Mesendoderm (in vitro differentiated cells): ENCODE measurements at regions not wholly inside any gene's neighbourhood (a gene's known extent, or its start where the extent isn't known, plus 50 kb on each side); places are given as distances from the start of the nearest gene placed in this dataset.

Experiments
- DNase-seq: peaks from one replicate; pipeline ENCODE4 v3.0.0; 2013
- H2AK5ac ChIP-seq: 2 replicates; pipeline ENCODE4 v1.6.1; 2013; ENCODE audit warnings: low read length, inconsistent platforms
- H2BK120ac ChIP-seq: 2 replicates; pipeline ENCODE4 v1.6.1; 2013; ENCODE audit warnings: low read depth, mild to moderate bottlenecking, low read length, moderate library complexity, mixed read lengths
- H2BK15ac ChIP-seq: replicated peaks from 2 replicates; pipeline ENCODE4 v1.6.1; 2013; ENCODE audit warnings: low read depth, mild to moderate bottlenecking, moderate library complexity
- H2BK5ac ChIP-seq: 2 replicates; pipeline ENCODE4 v1.6.1; 2013; ENCODE audit warnings: low read length, inconsistent platforms
- H3K18ac ChIP-seq: 2 replicates; pipeline ENCODE4 v1.6.1; 2013; ENCODE audit warnings: mild to moderate bottlenecking, low read length, mixed read lengths
- H3K23ac ChIP-seq: one replicate; pipeline ENCODE4 v1.6.1; 2013; ENCODE audit warnings: low read length
- H3K27ac ChIP-seq: 2 replicates; pipeline ENCODE4 v1.5.1; 2013; ENCODE audit warnings: low read depth, mild to moderate bottlenecking, inconsistent platforms, low read length, moderate library complexity
- H3K27me3 ChIP-seq: 2 replicates; pipeline ENCODE4 v1.6.1; 2013; ENCODE audit warnings: low read length, control low read depth, mild to moderate bottlenecking, inconsistent platforms; ENCODE audit not compliant: insufficient read depth, poor library complexity
- H3K36me3 ChIP-seq: 2 replicates; pipeline ENCODE4 v1.6.1; 2013; ENCODE audit warnings: low read length, inconsistent platforms; ENCODE audit not compliant: control insufficient read depth, insufficient read depth
- H3K4ac ChIP-seq: one replicate; pipeline ENCODE4 v1.6.1; 2013; ENCODE audit warnings: low read depth, mild to moderate bottlenecking, low read length, moderate library complexity
- H3K4me1 ChIP-seq: 2 replicates; pipeline ENCODE4 v1.6.1; 2013; ENCODE audit warnings: low read depth, low read length, inconsistent platforms; ENCODE audit not compliant: control insufficient read depth
- H3K4me2 ChIP-seq: 2 replicates; pipeline ENCODE4 v1.6.1; 2013; ENCODE audit warnings: low read length
- H3K4me3 ChIP-seq: 2 replicates; pipeline ENCODE4 v1.5.1; 2013; ENCODE audit warnings: mild to moderate bottlenecking, low read length
- H3K56ac ChIP-seq: one replicate; pipeline ENCODE4 v1.6.1; 2013; ENCODE audit warnings: low read length
- H3K79me1 ChIP-seq: 2 replicates; pipeline ENCODE4 v1.6.1; 2013; ENCODE audit warnings: low read length, inconsistent platforms
- H3K79me2 ChIP-seq: 2 replicates; pipeline ENCODE4 v1.6.1; 2013; ENCODE audit warnings: mild to moderate bottlenecking, low read length; ENCODE audit not compliant: control insufficient read depth, insufficient read depth
- H3K9ac ChIP-seq: 2 replicates; pipeline ENCODE4 v1.6.1; 2013; ENCODE audit warnings: low read length, inconsistent platforms
- H4K5ac ChIP-seq: one replicate; pipeline ENCODE4 v1.6.1; 2013; ENCODE audit warnings: low read length
- H4K8ac ChIP-seq: one replicate; pipeline ENCODE4 v1.6.1; 2013; ENCODE audit warnings: low read depth, mild to moderate bottlenecking, control low read depth, low read length, moderate library complexity
- WGBS: extraction: QIAGEN DNeasy Blood & Tissue Kit; methylation state at CpG from one replicate; pipeline ENCODE4 v1.1.7; 2013; ENCODE audit warnings: low lambda C conversion rate, missing lambda C conversion rate; ENCODE audit not compliant: insufficient coverage; ENCODE audit errors: extremely low coverage; 5-methylcytosine and 5-hydroxymethylcytosine counted together

DNA sequence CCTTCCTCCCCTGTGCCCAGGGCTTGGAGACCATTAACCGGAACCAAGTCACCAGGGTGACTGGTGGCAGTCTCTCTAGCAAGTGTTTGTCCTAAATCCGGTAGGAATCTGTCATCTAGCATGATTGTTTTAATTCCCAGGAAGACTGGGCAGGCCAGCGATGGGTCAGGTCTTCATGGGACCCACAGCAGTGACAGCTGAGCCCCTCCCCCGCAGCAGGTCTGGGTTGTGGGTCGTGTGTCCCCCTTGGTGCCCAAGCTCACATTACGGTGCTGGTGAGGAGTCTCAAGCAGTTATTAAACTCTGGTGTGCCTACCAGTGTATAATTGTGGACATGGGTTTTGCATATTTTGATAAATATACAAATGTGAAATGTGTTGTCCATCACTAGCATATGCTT lies 466.5 kb downstream of the MATN1 start:
- H2BK15ac ChIP-seq: no peak overlapping the region
- no peak overlapping the region for H3K4me3 ChIP-seq
- no CpG with 5 or more reads among the region's 6 CpGs for WGBS
- no peaks in the 10 kb centered on the region for H3K79me1 ChIP-seq
- H3K23ac ChIP-seq: no peak overlapping the region
- no peak overlapping the region for H4K8ac ChIP-seq
- DNase-seq: no peak
- H3K27ac ChIP-seq: no peak overlapping the region
- no peak overlapping the region for H2BK120ac ChIP-seq
- no peak overlapping the region for H2BK5ac ChIP-seq
- no peak overlapping the region for H2AK5ac ChIP-seq
- H3K4me1 ChIP-seq: no peaks in the 10 kb centered on the region
- no peak overlapping the region for H4K5ac ChIP-seq
- H3K36me3 ChIP-seq: no peaks in the 10 kb centered on the region
- H3K27me3 ChIP-seq: no peaks in the 10 kb centered on the region
- no peak overlapping the region for H3K56ac ChIP-seq
- no peak overlapping the region for H3K18ac ChIP-seq
- H3K79me2 ChIP-seq: no peaks in the 10 kb centered on the region
- no peak overlapping the region for H3K9ac ChIP-seq
- H3K4ac ChIP-seq: no peak overlapping the region
- no peak overlapping the region for H3K4me2 ChIP-seq

- H4K8ac ChIP-seq: no peak overlapping the region
- no peak overlapping the region for H2BK120ac ChIP-seq
- H3K79me1 ChIP-seq: no peaks in the 10 kb centered on the region
- H3K18ac ChIP-seq: no peak overlapping the region
- H3K4ac ChIP-seq: no peak overlapping the region
- no peak overlapping the region for H3K23ac ChIP-seq
- no peak overlapping the region for H3K9ac ChIP-seq
- no peak overlapping the region for H2AK5ac ChIP-seq
- H3K56ac ChIP-seq: no peak overlapping the region
- H4K5ac ChIP-seq: no peak overlapping the region
- H3K4me2 ChIP-seq: no peak overlapping the region
- no peak for DNase-seq
- H3K27me3 ChIP-seq: no peaks in the 10 kb centered on the region
- no peaks in the 10 kb centered on the region for H3K79me2 ChIP-seq
- H3K4me3 ChIP-seq: no peak overlapping the region
- no CpG with 5 or more reads among the region's 5 CpGs for WGBS
- H3K27ac ChIP-seq: no peak overlapping the region
- no peak overlapping the region for H2BK15ac ChIP-seq
- H3K4me1 ChIP-seq: no peaks in the 10 kb centered on the region
- H3K36me3 ChIP-seq: no peaks in the 10 kb centered on the region
- no peak overlapping the region for H2BK5ac ChIP-seq
Measured at GRCh38 chr1:30255111-30255724, 468.2 kb downstream of the MATN1 start.

DNA sequence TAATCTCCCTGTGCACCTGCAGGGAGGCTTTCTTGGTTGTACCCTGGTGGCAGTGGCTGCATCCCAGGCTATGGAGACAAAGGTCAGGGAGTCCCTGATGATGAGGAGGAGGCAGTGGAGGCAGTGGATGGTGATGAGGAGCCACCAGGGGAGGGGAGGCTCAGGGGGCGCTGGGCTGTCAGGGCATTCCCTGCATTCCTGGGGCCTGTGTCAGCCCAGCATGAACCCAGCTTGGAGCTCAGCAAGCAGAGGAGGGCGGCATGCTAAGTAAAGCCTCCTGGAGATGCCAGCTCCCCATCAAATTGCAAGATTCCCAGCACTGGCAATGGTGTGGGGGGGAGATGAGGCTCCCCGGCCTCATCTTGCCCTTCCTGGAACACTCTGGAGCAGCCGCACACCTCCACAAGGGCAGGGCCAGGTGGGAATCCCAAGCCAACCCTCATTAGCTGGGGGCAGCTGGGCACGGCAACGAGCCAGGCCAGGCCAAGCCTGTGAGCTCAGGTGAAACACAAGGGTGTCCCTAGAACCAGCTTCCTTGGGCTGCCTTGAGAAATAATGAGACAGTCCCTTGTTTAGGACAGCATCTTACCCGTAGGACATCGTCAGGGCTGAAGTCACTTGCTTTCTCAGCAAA lies 469.5 kb downstream of the MATN1 start:
- no peak overlapping the region for H3K27ac ChIP-seq
- no peak overlapping the region for H3K4me3 ChIP-seq
- H3K56ac ChIP-seq: no peak overlapping the region
- no peak overlapping the region for H3K23ac ChIP-seq
- no peak overlapping the region for H2BK5ac ChIP-seq
- H3K27me3 ChIP-seq: no peaks in the 10 kb centered on the region
- no peak overlapping the region for H3K4ac ChIP-seq
- no peaks in the 10 kb centered on the region for H3K4me1 ChIP-seq
- H2AK5ac ChIP-seq: no peak overlapping the region
- no peak overlapping the region for H2BK120ac ChIP-seq
- H4K5ac ChIP-seq: no peak overlapping the region
- peak; percentile 74 for DNase-seq
- no peaks in the 10 kb centered on the region for H3K36me3 ChIP-seq
- H3K79me1 ChIP-seq: no peaks in the 10 kb centered on the region
- H3K9ac ChIP-seq: no peak overlapping the region
- H3K79me2 ChIP-seq: no peaks in the 10 kb centered on the region
- no peak overlapping the region for H4K8ac ChIP-seq
- no peak overlapping the region for H3K4me2 ChIP-seq
- H3K18ac ChIP-seq: no peak overlapping the region
- H2BK15ac ChIP-seq: no peak overlapping the region
- WGBS: no CpG with 5 or more reads among the region's 8 CpGs

DNA sequence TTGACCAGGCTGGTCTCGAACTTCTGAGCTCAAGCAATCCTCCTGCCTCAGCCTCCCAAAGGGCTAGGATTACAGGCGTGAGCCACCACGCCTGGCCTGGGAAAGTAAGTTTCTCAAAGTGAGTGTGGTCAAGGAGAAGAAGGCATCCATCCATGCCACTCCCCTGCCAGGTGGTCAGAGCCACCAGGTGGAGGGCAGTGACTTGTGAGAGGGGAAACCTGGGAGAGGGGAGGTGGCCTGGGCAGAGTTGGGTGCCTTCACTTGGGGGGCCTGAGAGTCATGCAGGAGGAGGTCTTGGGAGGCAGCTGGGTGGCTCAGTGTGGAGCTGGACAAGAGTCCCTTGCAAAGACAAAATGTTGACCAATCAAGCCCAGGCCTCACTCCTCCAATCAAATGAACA lies 470.0 kb downstream of the MATN1 start:
- H3K4me3 ChIP-seq: no peak overlapping the region
- no peak overlapping the region for H3K23ac ChIP-seq
- H3K18ac ChIP-seq: no peak overlapping the region
- no peak for DNase-seq
- H3K79me1 ChIP-seq: no peaks in the 10 kb centered on the region
- no peaks in the 10 kb centered on the region for H3K27me3 ChIP-seq
- no peak overlapping the region for H3K4ac ChIP-seq
- no peak overlapping the region for H2AK5ac ChIP-seq
- H2BK15ac ChIP-seq: no peak overlapping the region
- H3K79me2 ChIP-seq: no peaks in the 10 kb centered on the region
- WGBS: no CpG with 5 or more reads among the region's 3 CpGs
- H2BK120ac ChIP-seq: no peak overlapping the region
- H3K4me2 ChIP-seq: no peak overlapping the region
- no peaks in the 10 kb centered on the region for H3K36me3 ChIP-seq
- H3K56ac ChIP-seq: no peak overlapping the region
- H4K8ac ChIP-seq: no peak overlapping the region
- no peak overlapping the region for H2BK5ac ChIP-seq
- no peaks in the 10 kb centered on the region for H3K4me1 ChIP-seq
- no peak overlapping the region for H3K9ac ChIP-seq
- H3K27ac ChIP-seq: no peak overlapping the region
- H4K5ac ChIP-seq: no peak overlapping the region

DNA sequence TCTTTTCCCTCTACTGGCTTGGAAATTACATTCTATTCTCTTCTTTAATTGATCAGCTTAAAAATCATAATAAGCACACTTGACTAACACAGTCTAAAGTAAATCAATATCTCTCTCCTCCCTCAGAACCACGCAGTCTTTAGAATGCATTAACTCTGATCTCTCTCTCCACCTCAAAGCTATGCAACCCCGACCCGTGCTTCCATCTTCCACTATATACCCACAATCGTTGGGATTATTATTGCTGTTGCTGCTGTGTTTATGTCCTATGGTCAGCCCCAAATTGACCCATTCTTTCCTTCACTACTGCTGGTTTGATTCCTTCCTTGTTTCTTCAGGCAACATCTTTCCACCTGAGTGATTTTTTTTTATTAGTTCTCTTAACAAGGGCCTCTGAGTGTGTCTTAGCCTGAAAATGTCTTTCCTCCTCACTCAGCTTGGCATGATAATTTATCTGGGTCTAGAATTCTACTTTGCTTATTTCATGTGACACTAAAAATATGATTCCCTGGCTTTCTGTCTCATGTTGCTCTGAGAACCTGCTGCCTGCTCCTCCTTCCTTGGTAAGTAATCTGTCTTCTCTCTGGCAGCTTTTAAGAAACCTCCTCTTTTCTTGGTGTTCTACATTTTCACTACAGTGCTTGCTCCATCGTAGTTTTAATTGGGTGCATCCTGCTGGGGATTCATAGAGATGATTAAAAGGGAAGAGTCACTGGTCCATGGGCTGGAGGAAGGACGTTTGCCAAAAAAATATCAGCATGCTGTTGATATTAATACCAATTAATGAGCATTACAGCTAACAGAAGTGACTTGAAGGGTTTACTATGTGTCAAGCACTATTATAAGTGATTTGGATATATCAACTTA lies 472.2 kb downstream of the MATN1 start:
- H3K79me1 ChIP-seq: no peaks in the 10 kb centered on the region
- no peak overlapping the region for H2BK5ac ChIP-seq
- H2BK15ac ChIP-seq: no peak overlapping the region
- no peak overlapping the region for H4K5ac ChIP-seq
- H3K9ac ChIP-seq: no peak overlapping the region
- H3K23ac ChIP-seq: no peak overlapping the region
- no peaks in the 10 kb centered on the region for H3K36me3 ChIP-seq
- no peak overlapping the region for H2BK120ac ChIP-seq
- H3K27ac ChIP-seq: no peak overlapping the region
- peak overlapping the region; percentile 12 for H2AK5ac ChIP-seq
- H3K4ac ChIP-seq: no peak overlapping the region
- no peak overlapping the region for H4K8ac ChIP-seq
- H3K4me2 ChIP-seq: no peak overlapping the region
- H3K79me2 ChIP-seq: no peaks in the 10 kb centered on the region
- no peak for DNase-seq
- no peaks in the 10 kb centered on the region for H3K27me3 ChIP-seq
- H3K18ac ChIP-seq: no peak overlapping the region
- no peak overlapping the region for H3K56ac ChIP-seq
- no peaks in the 10 kb centered on the region for H3K4me1 ChIP-seq
- H3K4me3 ChIP-seq: no peak overlapping the region
- no CpG with 5 or more reads among the region's 6 CpGs for WGBS
